ENCODE measurements at regions not wholly inside any gene's neighbourhood (a gene's known extent, or its start where the extent isn't known, plus 50 kb on each side); places are given as distances from the start of the nearest gene placed in this dataset.

- DNase-seq (ENCODE audit: low read depth in 1 of 2, low spot score in 1 of 2): no peak
- no peak overlapping the region for H3K4me3 ChIP-seq
- no peaks in the 10 kb centered on the region for H3K9me3 ChIP-seq (ENCODE audit: low read depth)
- H3K36me3 ChIP-seq: no peaks in the 10 kb centered on the region
- no peaks in the 10 kb centered on the region for H3K27me3 ChIP-seq
- TF ChIP-seq CTCF (IDR thresholded peaks at IDR 0.05; ENCODE audit: low read depth, low read length): no peak
- peaks cover 11% of the 10 kb centered on the region for H3K4me1 ChIP-seq (ENCODE audit: low read depth)
- H3K27ac ChIP-seq: no peak overlapping the region
Observed at GRCh38 chr3:65093641-65094040, 405.8 kb upstream of the ADAMTS9 start.

GRCh38 chr3:65091565-65091964, 403.8 kb upstream of the ADAMTS9 start:
- no peak for DNase-seq (ENCODE audit: low read depth in 1 of 2, low spot score in 1 of 2)
- TF ChIP-seq CTCF (IDR thresholded peaks at IDR 0.05; ENCODE audit: low read depth, low read length): no peak
- peaks cover 20% of the 10 kb centered on the region for H3K4me1 ChIP-seq (ENCODE audit: low read depth)
- H3K4me3 ChIP-seq: no peak overlapping the region
- H3K27me3 ChIP-seq: no peaks in the 10 kb centered on the region
- H3K36me3 ChIP-seq: no peaks in the 10 kb centered on the region
- H3K27ac ChIP-seq: no peak overlapping the region
- H3K9me3 ChIP-seq (ENCODE audit: low read depth): no peaks in the 10 kb centered on the region

GRCh38 chr3:65083240-65083639, 395.4 kb upstream of the ADAMTS9 start:
- H3K27ac ChIP-seq: no peak overlapping the region
- H3K4me1 ChIP-seq (ENCODE audit: low read depth): peaks cover 12% of the 10 kb centered on the region
- no peaks in the 10 kb centered on the region for H3K27me3 ChIP-seq
- peak in 1 of 2 donors; percentile 29 for DNase-seq (ENCODE audit: low read depth in 1 of 2, low spot score in 1 of 2)
- H3K9me3 ChIP-seq (ENCODE audit: low read depth): no peaks in the 10 kb centered on the region
- H3K4me3 ChIP-seq: no peak overlapping the region
- no peaks in the 10 kb centered on the region for H3K36me3 ChIP-seq
- no peak for TF ChIP-seq CTCF (IDR thresholded peaks at IDR 0.05; ENCODE audit: low read depth, low read length)

- TF ChIP-seq CTCF (IDR thresholded peaks at IDR 0.05; ENCODE audit: low read depth, low read length): no peak
- H3K36me3 ChIP-seq: no peaks in the 10 kb centered on the region
- H3K9me3 ChIP-seq (ENCODE audit: low read depth): no peaks in the 10 kb centered on the region
- no peak overlapping the region for H3K4me3 ChIP-seq
- no peak for DNase-seq (ENCODE audit: low read depth in 1 of 2, low spot score in 1 of 2)
- H3K27me3 ChIP-seq: no peaks in the 10 kb centered on the region
- no peaks in the 10 kb centered on the region for H3K4me1 ChIP-seq (ENCODE audit: low read depth)
- H3K27ac ChIP-seq: no peak overlapping the region
Observed at GRCh38 chr3:65081536-65081935, 393.7 kb upstream of the ADAMTS9 start.

GRCh38 chr3:65080432-65080831, 392.6 kb upstream of the ADAMTS9 start:
- H3K27me3 ChIP-seq: no peaks in the 10 kb centered on the region
- H3K4me1 ChIP-seq (ENCODE audit: low read depth): no peaks in the 10 kb centered on the region
- no peak overlapping the region for H3K27ac ChIP-seq
- H3K9me3 ChIP-seq (ENCODE audit: low read depth): no peaks in the 10 kb centered on the region
- H3K4me3 ChIP-seq: no peak overlapping the region
- no peaks in the 10 kb centered on the region for H3K36me3 ChIP-seq
- peak in 1 of 2 donors; percentile 2 for DNase-seq (ENCODE audit: low read depth in 1 of 2, low spot score in 1 of 2)
- no peak for TF ChIP-seq CTCF (IDR thresholded peaks at IDR 0.05; ENCODE audit: low read depth, low read length)

GRCh38 chr3:65079560-65079959, 391.8 kb upstream of the ADAMTS9 start:
- no peak for TF ChIP-seq CTCF (IDR thresholded peaks at IDR 0.05; ENCODE audit: low read depth, low read length)
- no peak overlapping the region for H3K4me3 ChIP-seq
- no peaks in the 10 kb centered on the region for H3K27me3 ChIP-seq
- no peaks in the 10 kb centered on the region for H3K9me3 ChIP-seq (ENCODE audit: low read depth)
- no peaks in the 10 kb centered on the region for H3K4me1 ChIP-seq (ENCODE audit: low read depth)
- H3K27ac ChIP-seq: no peak overlapping the region
- H3K36me3 ChIP-seq: no peaks in the 10 kb centered on the region
- no peak for DNase-seq (ENCODE audit: low read depth in 1 of 2, low spot score in 1 of 2)
